A549 (cell line): ENCODE measurements at regions not wholly inside any gene's neighbourhood (a gene's known extent, or its start where the extent isn't known, plus 50 kb on each side); places are given as distances from the start of the nearest gene placed in this dataset.

Experiments used
- ATAC-seq, 2 experiments: fragments of 200-7000 bp in 1 of 2; fragments of >200 bp in 1 of 2; cut with Nextera tagmentation in 1 of 2; cut with Tn5 transposase in 1 of 2; 3 replicates each; pipeline versions ENCODE4 v1.8.0 to v1.9.1; 2018 to 2020; ENCODE audit warnings: mild to moderate bottlenecking in 1 of 2, moderate library complexity in 1 of 2
- CTCF ChIA-PET: fragments of 300-600 bp; sonication (Branson Sonifier 250); formaldehyde crosslinking; extraction: SDS; loops from one replicate; lab custom pipeline; 2021; ENCODE audit warnings: antibody characterized with exemption, inconsistent platforms; lab: Yijun Ruan, JAX
- POLR2A ChIA-PET: fragments of 350-600 bp; formaldehyde crosslinking; extraction: SDS; loops from one replicate; lab custom pipeline; 2021; ENCODE audit warnings: antibody characterized with exemption, inconsistent platforms; lab: Yijun Ruan, JAX
- DNase-seq, 2 experiments: peaks; one replicate each; pipeline versions ENCODE4 v3.0.0 to v3.0.0-alpha.2; 2011 to 2016; ENCODE audit warnings: low read depth in 1 of 2, low spot score in 1 of 2
- FAIRE-seq: peaks from 2 replicates; lab custom pipeline; 2011; peaks lifted over from hg19 to GRCh38; lab: Jason Lieb, UNC
- H3K27ac ChIP-seq, 2 experiments: fragments of >200 bp; sonication (Bioruptor Twin); formaldehyde crosslinking; 3 replicates each; pipeline ENCODE4 v1.5.1; 2016 to 2017
- H3K4me1 ChIP-seq: fragments of >200 bp; sonication (Bioruptor Twin); formaldehyde crosslinking; 3 replicates; pipeline ENCODE4 v1.6.1; 2016
- H3K4me2 ChIP-seq: fragments of >200 bp; sonication (Bioruptor Twin); formaldehyde crosslinking; 3 replicates; pipeline ENCODE4 v1.6.1; 2016
- H3K4me3 ChIP-seq: fragments of >200 bp; sonication (Bioruptor Twin); formaldehyde crosslinking; 3 replicates; pipeline ENCODE4 v1.5.1; 2016
- H3K9me3 ChIP-seq: fragments of >200 bp; sonication (Bioruptor Twin); formaldehyde crosslinking; 3 replicates; pipeline ENCODE4 v1.6.1; 2016
- BCL3 ChIP-seq: fragments of >200 bp; sonication (Bioruptor Twin); formaldehyde crosslinking; IDR thresholded peaks from 3 replicates; pipeline ENCODE4 v1.6.1; 2016
- CBX2 ChIP-seq: fragments of 200-600 bp; sonication (generic); IDR thresholded peaks from 2 replicates; pipeline ENCODE4 v1.6.1; 2016; ENCODE audit warnings: low read depth, mild to moderate bottlenecking, borderline replicate concordance
- CHD2 ChIP-seq: fragments of 150-350 bp; IDR thresholded peaks from 2 replicates; pipeline ENCODE4 v1.6.1; 2014; ENCODE audit warnings: low read length; ENCODE audit not compliant: partially characterized antibody
- CHD4 ChIP-seq: fragments of 200-600 bp; sonication (generic); IDR thresholded peaks from 2 replicates; pipeline ENCODE4 v1.6.1; 2016; ENCODE audit warnings: antibody characterized with exemption, mild to moderate bottlenecking, borderline replicate concordance
- CTCF ChIP-seq: fragments of >200 bp; sonication (Bioruptor Twin); formaldehyde crosslinking; IDR thresholded peaks from 3 replicates; pipeline ENCODE4 v1.5.1; 2016
- EHF ChIP-seq: fragments of 250-450 bp; sonication (Bioruptor Pico); IDR thresholded peaks from 2 replicates; pipeline ENCODE4 v1.5.0; 2020; ENCODE audit warnings: mild to moderate bottlenecking
- EHMT2 ChIP-seq: fragments of 200-600 bp; sonication (generic); IDR thresholded peaks from 2 replicates; pipeline ENCODE4 v1.6.1; 2016; ENCODE audit warnings: antibody characterized with exemption, low read depth, mild to moderate bottlenecking, moderate library complexity
- EP300 ChIP-seq, 2 experiments: fragments of >200 bp; sonication (Bioruptor Twin); formaldehyde crosslinking; IDR thresholded peaks; 2 replicates in 1 of 2; 3 replicates in 1 of 2; pipeline ENCODE4 v1.6.1; 2016 to 2017
- ESRRA ChIP-seq: fragments of 150-350 bp; IDR thresholded peaks from 2 replicates; pipeline ENCODE4 v1.6.1; 2014; ENCODE audit warnings: mild to moderate bottlenecking, low read length, borderline replicate concordance
- FOSB ChIP-seq: fragments of 250-450 bp; sonication (Bioruptor Pico); IDR thresholded peaks from 2 replicates; pipeline ENCODE4 v1.5.0; 2020; ENCODE audit warnings: mild to moderate bottlenecking, moderate library complexity
- HDAC2 ChIP-seq: fragments of 200-600 bp; sonication (generic); IDR thresholded peaks from 2 replicates; pipeline ENCODE4 v1.6.1; 2016
- HES2 ChIP-seq: fragments of >200 bp; sonication (Bioruptor Twin); formaldehyde crosslinking; IDR thresholded peaks from 2 replicates; pipeline ENCODE4 v1.6.1; 2016
- HOXB13 ChIP-seq: fragments of 250-450 bp; sonication (Bioruptor Pico); IDR thresholded peaks from 2 replicates; pipeline ENCODE4 v1.5.0; 2020; ENCODE audit warnings: low read depth, mild to moderate bottlenecking, moderate library complexity
- JUNB ChIP-seq: fragments of >200 bp; sonication (Bioruptor Twin); formaldehyde crosslinking; IDR thresholded peaks from 2 replicates; pipeline ENCODE4 v1.6.1; 2016
- KDM1A ChIP-seq: fragments of 200-600 bp; sonication (generic); IDR thresholded peaks from 2 replicates; pipeline ENCODE4 v1.6.1; 2016; ENCODE audit warnings: low read depth, mild to moderate bottlenecking
- MAFK ChIP-seq: fragments of 450-650 bp; IDR thresholded peaks from 2 replicates; pipeline ENCODE4 v1.6.1; 2014; ENCODE audit not compliant: partially characterized antibody
- NPAS2 ChIP-seq: fragments of 250-450 bp; sonication (Bioruptor Pico); IDR thresholded peaks from 2 replicates; pipeline ENCODE4 v1.8.0; 2022; ENCODE audit warnings: mild to moderate bottlenecking, moderate library complexity, borderline replicate concordance
- NR3C1 ChIP-seq: fragments of >200 bp; sonication (Bioruptor Twin); formaldehyde crosslinking; IDR thresholded peaks from 3 replicates; pipeline ENCODE4 v1.6.1; 2017
- PBX3 ChIP-seq: IDR thresholded peaks from 2 replicates; pipeline ENCODE4 v1.6.1; 2012
- PHF8 ChIP-seq: fragments of 200-600 bp; sonication (generic); IDR thresholded peaks from 2 replicates; pipeline ENCODE4 v1.6.1; 2016; ENCODE audit warnings: low read depth, mild to moderate bottlenecking, antibody characterized with exemption, moderate library complexity, borderline replicate concordance
- POLR2A ChIP-seq: IDR thresholded peaks from 2 replicates; pipeline ENCODE4 v1.6.1; 2012; ENCODE audit warnings: mild to moderate bottlenecking, low read length
- RARB ChIP-seq: fragments of 250-450 bp; sonication (Bioruptor Pico); IDR thresholded peaks from 2 replicates; pipeline ENCODE4 v1.8.0; 2021; ENCODE audit warnings: mild to moderate bottlenecking, moderate library complexity
- RCOR1 ChIP-seq: fragments of 150-350 bp; IDR thresholded peaks from 2 replicates; pipeline ENCODE4 v1.6.1; 2014; ENCODE audit warnings: antibody characterized with exemption, low read length, low read depth
- SMC3 ChIP-seq: fragments of >200 bp; sonication (Bioruptor Twin); formaldehyde crosslinking; IDR thresholded peaks from 3 replicates; pipeline ENCODE4 v1.6.1; 2018; ENCODE audit warnings: inconsistent platforms
- SREBF2 ChIP-seq: fragments of 450-650 bp; IDR thresholded peaks from 2 replicates; pipeline ENCODE4 v1.6.1; 2014; ENCODE audit warnings: mild to moderate bottlenecking, moderate library complexity
- TFCP2L1 ChIP-seq: fragments of 250-450 bp; sonication (Bioruptor Pico); IDR thresholded peaks from 2 replicates; pipeline ENCODE4 v1.5.0; 2021; ENCODE audit warnings: mild to moderate bottlenecking
- TP53 ChIP-seq: fragments of 250-450 bp; sonication (Bioruptor Pico); IDR thresholded peaks from 2 replicates; pipeline ENCODE4 v1.5.0; 2021; ENCODE audit warnings: mild to moderate bottlenecking, moderate library complexity
- WGBS: methylation state at CpG from one replicate; pipeline ENCODE4 v1.1.6; 2017; ENCODE audit errors: missing lambda C conversion rate; 5-methylcytosine and 5-hydroxymethylcytosine counted together
- TF ChIP-seq, protein P1 (sequence below): IDR thresholded peaks from 2 replicates; pipeline ENCODE4 v1.6.1; 2012
- TF ChIP-seq, protein P2 (sequence below): IDR thresholded peaks from 2 replicates; pipeline ENCODE4 v1.6.1; 2012; ENCODE audit warnings: low read depth, borderline replicate concordance
- TF ChIP-seq, protein P3 (sequence below): fragments of 250-450 bp; sonication (Bioruptor Pico); IDR thresholded peaks from 2 replicates; pipeline ENCODE4 v1.5.0; 2020; ENCODE audit warnings: low read depth, mild to moderate bottlenecking, moderate library complexity

GRCh38 chr5:168014433-168015123 lies 276.9 kb upstream of the WWC1 start:
- 18% methylated on average over 5 of the region's 5 CpGs for WGBS

GRCh38 chr5:168015506-168015905 lies 275.9 kb upstream of the WWC1 start:
- no peaks in the 10 kb centered on the region for H3K4me1 ChIP-seq
- no peak overlapping the region for H3K4me3 ChIP-seq
- no peak overlapping the region for H3K4me2 ChIP-seq
- TF ChIP-seq HES2, result no peak
- TF ChIP-seq POLR2A, result no peak
- TF ChIP-seq SMC3, result no peak
- no peak for TF ChIP-seq NPAS2 (CRISPR knock-in tag)
- TF ChIP-seq TFCP2L1, result no peak
- TF ChIP-seq, protein P1, sequence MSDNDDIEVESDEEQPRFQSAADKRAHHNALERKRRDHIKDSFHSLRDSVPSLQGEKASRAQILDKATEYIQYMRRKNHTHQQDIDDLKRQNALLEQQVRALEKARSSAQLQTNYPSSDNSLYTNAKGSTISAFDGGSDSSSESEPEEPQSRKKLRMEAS, result no peak
- no peak for TF ChIP-seq EHF
- TF ChIP-seq BCL3, result no peak
- no peak for TF ChIP-seq CTCF
- no peak for TF ChIP-seq EHMT2
- no peak for TF ChIP-seq ESRRA
- no peak for TF ChIP-seq PBX3
- no peak for TF ChIP-seq PHF8
- no peak for TF ChIP-seq CHD4
- no peak for TF ChIP-seq HDAC2
- no peak for TF ChIP-seq RCOR1
- TF ChIP-seq, protein P2, sequence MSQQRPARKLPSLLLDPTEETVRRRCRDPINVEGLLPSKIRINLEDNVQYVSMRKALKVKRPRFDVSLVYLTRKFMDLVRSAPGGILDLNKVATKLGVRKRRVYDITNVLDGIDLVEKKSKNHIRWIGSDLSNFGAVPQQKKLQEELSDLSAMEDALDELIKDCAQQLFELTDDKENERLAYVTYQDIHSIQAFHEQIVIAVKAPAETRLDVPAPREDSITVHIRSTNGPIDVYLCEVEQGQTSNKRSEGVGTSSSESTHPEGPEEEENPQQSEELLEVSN, result no peak
- TF ChIP-seq JUNB, result no peak
- no peak for TF ChIP-seq RARB
- TF ChIP-seq, all 56 proteins: peak for 0
- no peak for ATAC-seq
- Histone ChIP-seq H3K9me3 (no peaks in the 10 kb centered on the region), H3K27ac (no peak overlapping the region)
- WGBS, result 34% methylated on average over 7 of the region's 7 CpGs
- no peak for FAIRE-seq
- ChIA-PET CTCF (no interaction called here), POLR2A (no interaction called here)
- DNase-seq, result no peak

More at GRCh38 chr5:168014433-168015123, 276.9 kb upstream of the WWC1 start:
- CTCF ChIA-PET, result interaction anchor here (1.2 kb wide), 1 partner anchor 432 kb away, joined by 3 read pairs; no protein-coding TSS in a partner anchor
- Histone ChIP-seq H3K27ac (no peak overlapping the region), H3K4me2 (no peak overlapping the region), H3K4me1 (no peaks in the 10 kb centered on the region), H3K9me3 (no peaks in the 10 kb centered on the region), H3K4me3 (no peak overlapping the region)
- POLR2A ChIA-PET, result no interaction called here
- FAIRE-seq (no peak), ATAC-seq (no peak), DNase-seq (no peak)
- TF ChIP-seq, protein P3, sequence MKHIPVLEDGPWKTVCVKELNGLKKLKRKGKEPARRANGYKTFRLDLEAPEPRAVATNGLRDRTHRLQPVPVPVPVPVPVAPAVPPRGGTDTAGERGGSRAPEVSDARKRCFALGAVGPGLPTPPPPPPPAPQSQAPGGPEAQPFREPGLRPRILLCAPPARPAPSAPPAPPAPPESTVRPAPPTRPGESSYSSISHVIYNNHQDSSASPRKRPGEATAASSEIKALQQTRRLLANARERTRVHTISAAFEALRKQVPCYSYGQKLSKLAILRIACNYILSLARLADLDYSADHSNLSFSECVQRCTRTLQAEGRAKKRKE (CRISPR knock-in tag), result no peak
- TF ChIP-seq NR3C1, result no peak
- no peak for TF ChIP-seq CHD2
- no peak for TF ChIP-seq HOXB13
- no peak for TF ChIP-seq EHF
- TF ChIP-seq POLR2A, result no peak
- TF ChIP-seq CBX2, result no peak
- TF ChIP-seq FOSB (CRISPR knock-in tag), result no peak
- TF ChIP-seq TP53, result no peak
- no peak for TF ChIP-seq KDM1A
- no peak for TF ChIP-seq MAFK
- TF ChIP-seq EP300 (IDR thresholded peaks at IDR 0.05), result no peak
- TF ChIP-seq SREBF2, result no peak
- TF ChIP-seq CTCF, result no peak
